Caco-2 (cell line): ENCODE measurements at regions not wholly inside any gene's neighbourhood (a gene's known extent, or its start where the extent isn't known, plus 50 kb on each side); places are given as distances from the start of the nearest gene placed in this dataset.
A peak's percentile ranks its signal among the peaks of the same experiment; 100 is the strongest.
"Not testable (repeated sequence)": the region's sequence is repeated elsewhere in the genome, so short reads cannot be mapped to it uniquely, and the experiment has no call there.

Experiments used
- BruUV-seq: library from RNA; stranded (reverse); fragments of 400-500 nt; replicated peaks from 2 replicates; lab custom pipeline; 2021; lab: Mats Ljungman, UMichigan
- CTCF ChIA-PET: fragments of 300-600 bp; sonication (Branson Sonifier 250); formaldehyde crosslinking; loops from one replicate; lab custom pipeline; 2022; ENCODE audit warnings: antibody characterized with exemption; lab: Charles Lee
- POLR2A ChIA-PET: fragments of 300-600 bp; sonication (Branson Sonifier 250); formaldehyde crosslinking; loops from one replicate; lab custom pipeline; 2022; ENCODE audit warnings: antibody characterized with exemption; lab: Charles Lee
- DNase-seq, 2 experiments: peaks; one replicate each; pipeline versions ENCODE4 v3.0.0 to v3.0.0-alpha.2; 2020 to 2022
- H3K27me3 ChIP-seq: replicated peaks from 2 replicates; pipeline ENCODE4 v1.6.0; 2011; ENCODE audit warnings: low read length; ENCODE audit not compliant: control insufficient read depth, insufficient read depth
- H3K36me3 ChIP-seq: 2 replicates; pipeline ENCODE4 v1.5.1; 2011; ENCODE audit warnings: low read length; ENCODE audit not compliant: control insufficient read depth, insufficient read depth
- H3K4me1 ChIP-seq: fragments of 250-450 bp; sonication (Bioruptor Pico); 2 replicates; pipeline ENCODE4 v1.5.1; 2020; ENCODE audit warnings: mild to moderate bottlenecking
- H3K4me3 ChIP-seq: 2 replicates; pipeline ENCODE4 v1.5.1; 2011; ENCODE audit warnings: low read depth, mild to moderate bottlenecking, control low read depth, low read length
- H3K9me3 ChIP-seq: fragments of 250-450 bp; sonication (Bioruptor Pico); 2 replicates; pipeline ENCODE4 v1.5.1; 2020; ENCODE audit warnings: mild to moderate bottlenecking, moderate library complexity
- H3K27ac Mint-ChIP-seq: one replicate; pipeline ENCODE4 v1.8.0; 2022; ENCODE audit warnings: mixed read lengths; ENCODE audit not compliant: unreplicated experiment
- H3K27me3 Mint-ChIP-seq: one replicate; pipeline ENCODE4 v1.8.0; 2022; ENCODE audit warnings: mixed read lengths; ENCODE audit not compliant: insufficient read depth, unreplicated experiment
- H3K36me3 Mint-ChIP-seq: one replicate; pipeline ENCODE4 v1.8.0; 2022; ENCODE audit warnings: mild to moderate bottlenecking, mixed read lengths; ENCODE audit not compliant: insufficient read depth, unreplicated experiment
- H3K4me1 Mint-ChIP-seq: one replicate; pipeline ENCODE4 v1.8.0; 2022; ENCODE audit warnings: low read depth, mixed read lengths; ENCODE audit not compliant: unreplicated experiment
- H3K4me3 Mint-ChIP-seq: one replicate; pipeline ENCODE4 v1.8.0; 2022; ENCODE audit warnings: mild to moderate bottlenecking, moderate library complexity, mixed read lengths; ENCODE audit not compliant: unreplicated experiment
- H3K9me3 Mint-ChIP-seq: one replicate; pipeline ENCODE4 v1.8.0; 2022; ENCODE audit warnings: mixed read lengths; ENCODE audit not compliant: unreplicated experiment
- intact Hi-C: fragments of 100-400 bp; cut with micrococcal nuclease; formaldehyde crosslinking; loops from one replicate; pipeline ENCODE4 v1.10.0; 2022; ENCODE audit not compliant: unreplicated experiment
- TF ChIP-seq, protein P1 (sequence below), 2 experiments: fragments of 200-600 bp in 1 of 2; IDR thresholded peaks; 1 replicate in 1 of 2; 2 replicates in 1 of 2; pipeline versions ENCODE4 v1.5.1 to v1.8.0; 2011 to 2022; ENCODE audit warnings: antibody characterized with exemption in 1 of 2, control low read depth in 1 of 2, inconsistent platforms in 1 of 2, low read depth in 1 of 2, low read length in 1 of 2, mild to moderate bottlenecking in 1 of 2, moderate library complexity in 1 of 2; ENCODE audit not compliant: insufficient read depth in 1 of 2, severe bottlenecking in 1 of 2, unreplicated experiment in 1 of 2

DNA sequence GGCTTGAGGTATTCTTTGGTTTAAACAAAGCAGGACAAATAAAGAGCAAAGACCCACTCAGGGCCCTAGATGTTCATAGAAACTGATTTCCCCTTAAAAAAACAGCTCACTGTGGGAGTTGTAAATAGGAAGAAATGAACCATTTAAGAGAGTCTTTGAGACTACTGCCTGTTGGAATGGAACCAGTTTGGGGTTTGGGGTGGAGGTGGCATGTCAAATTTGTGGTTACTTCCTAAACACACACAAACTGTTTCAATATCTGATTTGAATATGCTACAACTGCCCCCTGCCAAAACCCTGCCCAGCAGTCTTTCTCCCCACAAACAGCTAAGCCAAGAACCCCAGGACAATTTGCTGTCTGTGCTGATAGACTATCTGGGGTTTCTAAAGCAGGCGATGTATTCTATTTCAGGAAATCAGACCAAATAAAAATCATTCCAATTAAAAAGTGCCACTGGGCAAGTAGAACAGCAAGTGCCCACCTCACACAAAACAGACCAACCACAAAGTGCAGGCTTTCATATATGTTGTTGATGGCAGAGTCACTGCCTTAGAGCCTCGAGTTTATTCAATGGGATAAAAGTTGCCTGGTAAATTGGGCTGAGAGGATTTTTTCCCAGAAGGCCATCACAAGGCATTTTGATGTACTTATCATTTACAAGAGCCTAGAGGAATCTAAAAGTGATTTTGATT is 293.9 kb upstream of the PROK2 start:
- no peak for DNase-seq
- H3K27ac Mint-ChIP-seq: no peak overlapping the region
- no peaks in the 10 kb centered on the region for H3K27me3 Mint-ChIP-seq
- Histone ChIP-seq H3K36me3 (no peaks in the 10 kb centered on the region), H3K4me1 (peaks cover 22% of the 10 kb centered on the region), H3K9me3 (peaks cover 7% of the 10 kb centered on the region), H3K4me3 (no peak overlapping the region), H3K27me3 (no peaks in the 10 kb centered on the region)
- H3K9me3 Mint-ChIP-seq: peaks cover 22% of the 10 kb centered on the region
- CTCF ChIA-PET: no interaction called here
- TF ChIP-seq, protein P1, sequence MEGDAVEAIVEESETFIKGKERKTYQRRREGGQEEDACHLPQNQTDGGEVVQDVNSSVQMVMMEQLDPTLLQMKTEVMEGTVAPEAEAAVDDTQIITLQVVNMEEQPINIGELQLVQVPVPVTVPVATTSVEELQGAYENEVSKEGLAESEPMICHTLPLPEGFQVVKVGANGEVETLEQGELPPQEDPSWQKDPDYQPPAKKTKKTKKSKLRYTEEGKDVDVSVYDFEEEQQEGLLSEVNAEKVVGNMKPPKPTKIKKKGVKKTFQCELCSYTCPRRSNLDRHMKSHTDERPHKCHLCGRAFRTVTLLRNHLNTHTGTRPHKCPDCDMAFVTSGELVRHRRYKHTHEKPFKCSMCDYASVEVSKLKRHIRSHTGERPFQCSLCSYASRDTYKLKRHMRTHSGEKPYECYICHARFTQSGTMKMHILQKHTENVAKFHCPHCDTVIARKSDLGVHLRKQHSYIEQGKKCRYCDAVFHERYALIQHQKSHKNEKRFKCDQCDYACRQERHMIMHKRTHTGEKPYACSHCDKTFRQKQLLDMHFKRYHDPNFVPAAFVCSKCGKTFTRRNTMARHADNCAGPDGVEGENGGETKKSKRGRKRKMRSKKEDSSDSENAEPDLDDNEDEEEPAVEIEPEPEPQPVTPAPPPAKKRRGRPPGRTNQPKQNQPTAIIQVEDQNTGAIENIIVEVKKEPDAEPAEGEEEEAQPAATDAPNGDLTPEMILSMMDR (IDR thresholded peaks at IDR 0.05; ENCODE audit: insufficient read depth in 1 of 2, low read depth in 1 of 2, low read length in 1 of 2, severe bottlenecking in 1 of 2, unreplicated experiment in 1 of 2): no peak
- BruUV-seq: no TSS peak
- no peak overlapping the region for H3K4me3 Mint-ChIP-seq
- H3K4me1 Mint-ChIP-seq: peaks cover 19% of the 10 kb centered on the region
- POLR2A ChIA-PET: no interaction called here
- H3K36me3 Mint-ChIP-seq: no peaks in the 10 kb centered on the region
- intact Hi-C loops: no loop called here

DNA sequence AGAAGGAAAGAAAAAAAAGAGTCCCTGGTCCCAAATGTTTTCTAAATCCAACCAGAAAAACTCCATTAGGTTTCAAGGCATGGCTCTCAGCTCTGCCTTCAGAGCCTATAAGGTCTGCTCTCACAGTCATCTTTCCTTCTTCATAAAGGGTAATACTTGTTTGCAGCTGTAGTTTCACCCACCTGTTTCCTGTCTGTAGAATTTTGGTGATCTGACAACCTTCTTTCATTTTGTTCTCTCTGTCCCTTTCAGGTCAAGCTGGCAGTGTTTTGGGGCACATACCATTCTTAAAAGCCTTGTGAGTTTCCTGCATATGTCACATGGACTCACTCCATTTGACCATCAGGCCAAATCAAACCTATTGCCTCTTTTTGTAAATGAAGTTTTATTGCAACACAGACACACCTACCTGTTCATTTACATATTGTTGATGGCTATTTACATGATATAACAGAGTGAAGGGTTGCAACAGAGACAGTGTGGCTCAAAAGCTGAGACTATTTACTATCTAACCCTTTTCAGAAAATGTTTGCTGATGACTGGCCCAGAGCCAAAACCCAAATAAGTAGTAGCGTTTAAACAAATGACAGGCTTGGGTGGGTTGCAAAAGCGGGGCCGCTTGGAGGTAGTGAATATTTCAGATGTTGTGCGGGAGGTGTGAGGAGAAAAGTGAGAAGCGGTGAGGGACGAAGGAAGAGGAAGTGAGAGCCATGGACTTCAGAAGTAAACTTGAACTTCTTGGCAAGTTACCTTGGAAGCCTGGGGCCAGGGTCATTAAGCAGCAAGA is 292.7 kb upstream of the PROK2 start:
- intact Hi-C loops: no loop called here
- H3K27ac Mint-ChIP-seq: no peak overlapping the region
- H3K9me3 Mint-ChIP-seq: peaks cover 22% of the 10 kb centered on the region
- BruUV-seq: no TSS peak
- H3K9me3 ChIP-seq: peaks cover 7% of the 10 kb centered on the region
- H3K27me3 ChIP-seq: no peaks in the 10 kb centered on the region
- no peaks in the 10 kb centered on the region for H3K27me3 Mint-ChIP-seq
- no peak for DNase-seq
- no peak overlapping the region for H3K4me3 ChIP-seq
- TF ChIP-seq, protein P1 (IDR thresholded peaks at IDR 0.05; ENCODE audit: insufficient read depth in 1 of 2, low read depth in 1 of 2, low read length in 1 of 2, severe bottlenecking in 1 of 2, unreplicated experiment in 1 of 2): no peak
- no peaks in the 10 kb centered on the region for H3K36me3 Mint-ChIP-seq
- ChIA-PET CTCF (no interaction called here), POLR2A (no interaction called here)
- H3K4me3 Mint-ChIP-seq: no peak overlapping the region
- H3K4me1 ChIP-seq: peaks cover 21% of the 10 kb centered on the region
- peaks cover 7% of the 10 kb centered on the region for H3K4me1 Mint-ChIP-seq
- no peaks in the 10 kb centered on the region for H3K36me3 ChIP-seq

DNA sequence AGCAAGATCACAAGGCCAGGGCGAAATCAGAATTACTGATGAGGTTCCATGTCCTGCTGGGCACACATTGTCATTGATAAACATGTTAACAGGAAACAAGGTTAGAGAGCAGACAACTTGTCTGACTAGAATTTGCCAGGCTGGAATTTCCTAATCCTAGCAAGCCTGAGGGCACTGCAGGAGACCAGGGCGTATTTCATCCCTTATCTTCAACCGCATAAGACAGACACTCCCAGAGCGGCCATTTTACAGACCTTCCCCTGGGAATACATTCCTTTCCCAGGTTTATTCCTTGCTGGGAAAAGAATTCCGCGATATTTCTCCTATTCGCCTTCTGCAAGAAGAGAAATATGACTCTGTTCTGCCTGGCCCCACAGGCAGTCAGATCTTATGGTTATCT is 290.9 kb upstream of the PROK2 start:
- H3K27me3 Mint-ChIP-seq, H3K9me3 ChIP-seq, H3K4me3 Mint-ChIP-seq, H3K4me1 ChIP-seq, intact Hi-C loops, POLR2A ChIA-PET, CTCF ChIA-PET, H3K27me3 ChIP-seq, BruUV-seq, H3K4me1 Mint-ChIP-seq, H3K27ac Mint-ChIP-seq, H3K36me3 ChIP-seq, H3K4me3 ChIP-seq, H3K36me3 Mint-ChIP-seq: not testable (repeated sequence)
- DNase-seq: peak in 1 of 2 experiments; percentile 6
- peaks cover 22% of the 10 kb centered on the region for H3K9me3 Mint-ChIP-seq
